GM13977 (cell line): ENCODE measurements at regions not wholly inside any gene's neighbourhood (a gene's known extent, or its start where the extent isn't known, plus 50 kb on each side); places are given as distances from the start of the nearest gene placed in this dataset.

Experiments used
- DNase-seq: peaks from one replicate; pipeline ENCODE4 v3.0.0; 2012; ENCODE audit warnings: low spot score
- CTCF ChIP-seq: IDR thresholded peaks from 2 replicates; pipeline ENCODE4 v1.5.1; 2012; ENCODE audit warnings: mild to moderate bottlenecking, control low read depth; ENCODE audit not compliant: insufficient read depth; ENCODE audit errors: extremely low read depth, missing control alignments
- in situ Hi-C: fragments of 300-500 bp; cut with MboI; formaldehyde crosslinking; loops from one replicate; pipeline ENCODE4 v1.12.0; 2022; ENCODE audit warnings: low sequenced_read_pairs, low pct_unique_long_range_greater_than_20kb, mixed read lengths, inconsistent platforms; ENCODE audit not compliant: unreplicated experiment

GRCh38 chr18:59820663-59821062, 79.1 kb upstream of the PMAIP1 start:
- in situ Hi-C loops, result loop anchor here (25.0 kb wide), 1 partner anchor 358 kb away; no protein-coding TSS in a partner anchor
- TF ChIP-seq CTCF, result no peak
- no peak for DNase-seq

- no peak for TF ChIP-seq CTCF
- in situ Hi-C loops, result loop anchor here (25.0 kb wide), 1 partner anchor 356 kb away; no protein-coding TSS in a partner anchor
Measured at GRCh38 chr18:59818769-59819168, 81.0 kb upstream of the PMAIP1 start.

GRCh38 chr18:59814891-59815290, 84.9 kb upstream of the PMAIP1 start:
- TF ChIP-seq CTCF, result no peak
- in situ Hi-C loops, result loop anchor here (25.0 kb wide), 1 partner anchor 353 kb away; no protein-coding TSS in a partner anchor
- DNase-seq, result no peak

More at GRCh38 chr18:59818769-59819168, 81.0 kb upstream of the PMAIP1 start:
- no peak for DNase-seq

- no peak for DNase-seq
- in situ Hi-C loops, result loop anchor here (25.0 kb wide), 1 partner anchor 352 kb away; no protein-coding TSS in a partner anchor
- no peak for TF ChIP-seq CTCF
Measured at GRCh38 chr18:59813942-59814341, 85.9 kb upstream of the PMAIP1 start.

- no peak for DNase-seq
- no peak for TF ChIP-seq CTCF
- in situ Hi-C loops, result loop anchor here (25.0 kb wide), 1 partner anchor 349 kb away; no protein-coding TSS in a partner anchor
Measured at GRCh38 chr18:59810735-59811520, 88.9 kb upstream of the PMAIP1 start.

- no peak for TF ChIP-seq CTCF
- in situ Hi-C loops, result loop anchor here (25.0 kb wide), 1 partner anchor 348 kb away; no protein-coding TSS in a partner anchor
Measured at GRCh38 chr18:59810183-59810582, 89.6 kb upstream of the PMAIP1 start.

More at GRCh38 chr18:59810183-59810582, 89.6 kb upstream of the PMAIP1 start:
- DNase-seq, result no peak
